A673 (cell line): ENCODE measurements at regions not wholly inside any gene's neighbourhood (a gene's known extent, or its start where the extent isn't known, plus 50 kb on each side); places are given as distances from the start of the nearest gene placed in this dataset.

Experiments used
- CTCF ChIP-seq: fragments of 300-800, 200-600 bp; sonication (generic); conservative IDR thresholded peaks from 2 replicates; pipeline ENCODE4 v1.5.1; 2017; ENCODE audit warnings: low read depth, mild to moderate bottlenecking, antibody characterized with exemption, low read length, moderate library complexity, mixed read lengths
- EZH2 ChIP-seq: fragments of 200-600 bp; sonication (generic); IDR thresholded peaks from 2 replicates; pipeline ENCODE4 v1.6.1; 2017; ENCODE audit warnings: borderline replicate concordance, low read depth, mild to moderate bottlenecking, mixed read lengths, antibody characterized with exemption, low read length; ENCODE audit not compliant: poor library complexity, severe bottlenecking

- TF ChIP-seq CTCF (no peak), EZH2 (no peak)
These were observed 55.5 kb upstream of the NUDT7 start for GRCh38 chr16:77666771-77667170.
